Kidney epithelial cell (primary cell): ENCODE measurements at regions not wholly inside any gene's neighbourhood (a gene's known extent, or its start where the extent isn't known, plus 50 kb on each side); places are given as distances from the start of the nearest gene placed in this dataset.
"Not testable (repeated sequence)": the region's sequence is repeated elsewhere in the genome, so short reads cannot be mapped to it uniquely, and the experiment has no call there.

Experiments used
- DNase-seq: peaks from one replicate; pipeline ENCODE4 v3.0.0-alpha.2; 2010; ENCODE audit warnings: low read depth
- H3K27me3 ChIP-seq: 2 replicates; pipeline ENCODE4 v1.6.0; 2011; ENCODE audit warnings: low read length; ENCODE audit not compliant: control insufficient read depth, insufficient read depth
- H3K36me3 ChIP-seq: 2 replicates; pipeline ENCODE4 v1.5.1; 2011; ENCODE audit warnings: low read length; ENCODE audit not compliant: control insufficient read depth, insufficient read depth
- H3K4me3 ChIP-seq: 2 replicates; pipeline ENCODE4 v1.5.1; 2011; ENCODE audit warnings: low read depth, mild to moderate bottlenecking, control low read depth, low read length
- CTCF ChIP-seq: IDR thresholded peaks from 2 replicates; pipeline ENCODE4 v1.5.1; 2011; ENCODE audit warnings: mild to moderate bottlenecking, moderate library complexity, low read length, control low read depth, inconsistent platforms; ENCODE audit not compliant: insufficient read depth, poor library complexity, severe bottlenecking

- Histone ChIP-seq H3K4me3 (no peak overlapping the region), H3K36me3 (no peaks in the 10 kb centered on the region), H3K27me3 (no peaks in the 10 kb centered on the region)
- TF ChIP-seq CTCF = no peak
- no peak for DNase-seq
Measured at GRCh38 chr7:153405704-153406485, 646.3 kb upstream of the DPP6 start.

- no peak for TF ChIP-seq CTCF
- Histone ChIP-seq H3K27me3 (no peaks in the 10 kb centered on the region), H3K4me3 (no peak overlapping the region), H3K36me3 (no peaks in the 10 kb centered on the region)
- no peak for DNase-seq
Measured at GRCh38 chr7:153406486-153406872, 645.7 kb upstream of the DPP6 start.

GRCh38 chr7:153407291-153408046 is 644.7 kb upstream of the DPP6 start:
- Histone ChIP-seq H3K4me3 (no peak overlapping the region), H3K36me3 (no peaks in the 10 kb centered on the region), H3K27me3 (no peaks in the 10 kb centered on the region)
- no peak for TF ChIP-seq CTCF
- DNase-seq = no peak

- TF ChIP-seq CTCF = no peak
- H3K36me3 ChIP-seq = no peaks in the 10 kb centered on the region
- no peak overlapping the region for H3K4me3 ChIP-seq
- no peaks in the 10 kb centered on the region for H3K27me3 ChIP-seq
- no peak for DNase-seq
Measured at GRCh38 chr7:153408360-153409335, 643.5 kb upstream of the DPP6 start.

- not testable (repeated sequence) for H3K27me3 ChIP-seq, DNase-seq, H3K4me3 ChIP-seq, H3K36me3 ChIP-seq
Measured at GRCh38 chr7:153409567-153410342, 642.4 kb upstream of the DPP6 start.

GRCh38 chr7:153410997-153411642 is 641.1 kb upstream of the DPP6 start:
- H3K36me3 ChIP-seq, H3K4me3 ChIP-seq, DNase-seq, H3K27me3 ChIP-seq: not testable (repeated sequence)

GRCh38 chr7:153412114-153412823 is 639.9 kb upstream of the DPP6 start:
- not testable (repeated sequence) for H3K36me3 ChIP-seq, DNase-seq, H3K27me3 ChIP-seq, H3K4me3 ChIP-seq

GRCh38 chr7:153412824-153413198 is 639.4 kb upstream of the DPP6 start:
- not testable (repeated sequence) for H3K27me3 ChIP-seq, H3K36me3 ChIP-seq, DNase-seq, H3K4me3 ChIP-seq
